ENCODE measurements at regions not wholly inside any gene's neighbourhood (a gene's known extent, or its start where the extent isn't known, plus 50 kb on each side); places are given as distances from the start of the nearest gene placed in this dataset.

- intact Hi-C loops (cut with micrococcal nuclease; ENCODE audit: unreplicated experiment): no loop called here
- Histone ChIP-seq H3K27me3 (ENCODE audit: control insufficient read depth, insufficient read depth, low read length) (no peaks in the 10 kb centered on the region), H3K9me3 (ENCODE audit: control insufficient read depth, insufficient read depth, low read depth, low read length) (peaks cover 13% of the 10 kb centered on the region; the same call in 1 of the 2 replicates), H3K4me3 (ENCODE audit: low read depth in 2 of 2, low read length in 2 of 2) (no peak overlapping the region), H3K36me3 (ENCODE audit: control insufficient read depth, insufficient read depth, low read length) (no peaks in the 10 kb centered on the region), H3K27ac (ENCODE audit: low read length) (no peak overlapping the region; the same call in 1 of the 2 replicates), H3K4me1 (ENCODE audit: control insufficient read depth, insufficient read depth, low read length) (no peaks in the 10 kb centered on the region)
- no TSS peak for BruUV-seq (replicated peaks)
- in situ Hi-C loops (cut with HindIII; ENCODE audit: low pct_unique_long_range_greater_than_20kb, low sequenced_read_pairs): no loop called here
- ATAC-seq: no peak
- DNase-seq (ENCODE audit: low read depth, low spot score): no peak
- POLR2A ChIA-PET: no interaction called here
- CTCF ChIA-PET: no interaction called here
- no peak for TF ChIP-seq REST (IDR thresholded peaks at IDR 0.05; ENCODE audit: insufficient read depth in 1 of 2, low read depth in 2 of 2, low read length in 1 of 2)
- no peak for TF ChIP-seq CTCF (IDR thresholded peaks at IDR 0.05)
- TF ChIP-seq SIN3A (IDR thresholded peaks at IDR 0.05; ENCODE audit: borderline replicate concordance, insufficient read depth, low read depth, low read length): no peak
- TF ChIP-seq TCF7L2 (IDR thresholded peaks at IDR 0.05; ENCODE audit: low read depth, low read length): no peak
- TF ChIP-seq POLR2AphosphoS5 (IDR thresholded peaks at IDR 0.05; ENCODE audit: low read depth, low read length): no peak
Measured at GRCh38 chr6:43944908-43945767, 175.1 kb downstream of the VEGFA start.

GRCh38 chr6:43943781-43944250 lies 173.8 kb downstream of the VEGFA start:
- no peak for DNase-seq (ENCODE audit: low read depth, low spot score)
- Histone ChIP-seq H3K36me3 (ENCODE audit: control insufficient read depth, insufficient read depth, low read length) (no peaks in the 10 kb centered on the region), H3K9me3 (ENCODE audit: control insufficient read depth, insufficient read depth, low read depth, low read length) (peaks cover 13% of the 10 kb centered on the region; the same call in 1 of the 2 replicates), H3K4me1 (ENCODE audit: control insufficient read depth, insufficient read depth, low read length) (no peaks in the 10 kb centered on the region), H3K27me3 (ENCODE audit: control insufficient read depth, insufficient read depth, low read length) (no peaks in the 10 kb centered on the region), H3K4me3 (ENCODE audit: low read depth in 2 of 2, low read length in 2 of 2) (no peak overlapping the region), H3K27ac (ENCODE audit: low read length) (no peak overlapping the region)
- intact Hi-C loops (cut with micrococcal nuclease; ENCODE audit: unreplicated experiment) (no loop called here), in situ Hi-C loops (cut with HindIII; ENCODE audit: low pct_unique_long_range_greater_than_20kb, low sequenced_read_pairs) (no loop called here)
- TF ChIP-seq REST (IDR thresholded peaks at IDR 0.05; ENCODE audit: insufficient read depth in 1 of 2, low read depth in 2 of 2, low read length in 1 of 2) (no peak), POLR2AphosphoS5 (IDR thresholded peaks at IDR 0.05; ENCODE audit: low read depth, low read length) (no peak), TCF7L2 (IDR thresholded peaks at IDR 0.05; ENCODE audit: low read depth, low read length) (no peak), CTCF (IDR thresholded peaks at IDR 0.05) (no peak), SIN3A (IDR thresholded peaks at IDR 0.05; ENCODE audit: borderline replicate concordance, insufficient read depth, low read depth, low read length) (no peak)
- ATAC-seq: no peak
- BruUV-seq (replicated peaks): no TSS peak
- CTCF ChIA-PET: no interaction called here
- POLR2A ChIA-PET: no interaction called here

Measured in Panc1 (cell line).